ENCODE measurements at regions not wholly inside any gene's neighbourhood (a gene's known extent, or its start where the extent isn't known, plus 50 kb on each side); places are given as distances from the start of the nearest gene placed in this dataset.

DNA sequence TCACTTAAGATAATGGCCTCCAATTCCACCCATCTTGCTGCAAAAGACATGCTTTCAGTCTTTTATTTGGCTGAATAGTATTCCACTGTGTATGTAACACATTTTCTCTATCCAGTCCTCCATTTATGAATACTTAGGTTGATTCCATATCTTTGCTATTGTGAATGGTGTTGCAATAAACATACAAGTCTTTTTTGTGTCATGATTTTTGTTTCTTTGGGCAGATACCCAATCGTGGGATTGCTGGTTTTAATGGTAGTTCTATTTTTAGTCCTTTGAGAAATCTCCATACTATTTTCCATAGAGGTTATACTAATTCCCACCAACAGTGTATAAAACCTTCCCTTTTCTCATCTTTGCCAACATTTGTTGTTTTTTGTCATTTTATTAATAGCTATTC lies 180.9 kb downstream of the SMIM20 start:
- TF ChIP-seq, protein P1, sequence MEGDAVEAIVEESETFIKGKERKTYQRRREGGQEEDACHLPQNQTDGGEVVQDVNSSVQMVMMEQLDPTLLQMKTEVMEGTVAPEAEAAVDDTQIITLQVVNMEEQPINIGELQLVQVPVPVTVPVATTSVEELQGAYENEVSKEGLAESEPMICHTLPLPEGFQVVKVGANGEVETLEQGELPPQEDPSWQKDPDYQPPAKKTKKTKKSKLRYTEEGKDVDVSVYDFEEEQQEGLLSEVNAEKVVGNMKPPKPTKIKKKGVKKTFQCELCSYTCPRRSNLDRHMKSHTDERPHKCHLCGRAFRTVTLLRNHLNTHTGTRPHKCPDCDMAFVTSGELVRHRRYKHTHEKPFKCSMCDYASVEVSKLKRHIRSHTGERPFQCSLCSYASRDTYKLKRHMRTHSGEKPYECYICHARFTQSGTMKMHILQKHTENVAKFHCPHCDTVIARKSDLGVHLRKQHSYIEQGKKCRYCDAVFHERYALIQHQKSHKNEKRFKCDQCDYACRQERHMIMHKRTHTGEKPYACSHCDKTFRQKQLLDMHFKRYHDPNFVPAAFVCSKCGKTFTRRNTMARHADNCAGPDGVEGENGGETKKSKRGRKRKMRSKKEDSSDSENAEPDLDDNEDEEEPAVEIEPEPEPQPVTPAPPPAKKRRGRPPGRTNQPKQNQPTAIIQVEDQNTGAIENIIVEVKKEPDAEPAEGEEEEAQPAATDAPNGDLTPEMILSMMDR (IDR thresholded peaks at IDR 0.05): no peak
- TF ChIP-seq CEBPB (IDR thresholded peaks at IDR 0.05): no peak
- TF ChIP-seq, protein P2, sequence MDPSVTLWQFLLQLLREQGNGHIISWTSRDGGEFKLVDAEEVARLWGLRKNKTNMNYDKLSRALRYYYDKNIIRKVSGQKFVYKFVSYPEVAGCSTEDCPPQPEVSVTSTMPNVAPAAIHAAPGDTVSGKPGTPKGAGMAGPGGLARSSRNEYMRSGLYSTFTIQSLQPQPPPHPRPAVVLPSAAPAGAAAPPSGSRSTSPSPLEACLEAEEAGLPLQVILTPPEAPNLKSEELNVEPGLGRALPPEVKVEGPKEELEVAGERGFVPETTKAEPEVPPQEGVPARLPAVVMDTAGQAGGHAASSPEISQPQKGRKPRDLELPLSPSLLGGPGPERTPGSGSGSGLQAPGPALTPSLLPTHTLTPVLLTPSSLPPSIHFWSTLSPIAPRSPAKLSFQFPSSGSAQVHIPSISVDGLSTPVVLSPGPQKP (IDR thresholded peaks at IDR 0.05; ENCODE audit: low read depth, low read length): no peak
